ENCODE measurements at regions not wholly inside any gene's neighbourhood (a gene's known extent, or its start where the extent isn't known, plus 50 kb on each side); places are given as distances from the start of the nearest gene placed in this dataset.

DNA sequence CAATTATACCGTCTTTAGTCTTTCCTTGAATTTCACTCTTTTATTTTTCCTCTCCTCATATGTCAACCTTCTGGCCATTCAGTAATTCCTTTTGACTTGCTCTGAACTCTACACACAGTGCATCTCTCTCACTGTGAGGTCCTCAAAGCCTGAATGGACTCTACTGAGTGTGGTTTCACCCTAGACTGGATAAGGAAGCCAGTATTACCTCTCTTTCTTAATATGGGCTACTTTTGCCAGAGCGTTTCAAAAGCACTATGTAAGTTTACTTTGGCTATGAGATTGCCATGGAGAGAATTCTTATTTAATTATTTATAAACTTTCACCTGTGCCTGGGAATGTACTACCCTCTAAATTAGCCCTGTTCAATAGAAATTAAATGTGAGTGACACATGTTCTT is 343.5 kb upstream of the DDHD1 start:
- ChIA-PET CTCF (no interaction called here), POLR2A (no interaction called here)
- no peak for TF ChIP-seq ZNF384 (IDR thresholded peaks at IDR 0.05)
- no peak for TF ChIP-seq BHLHE40 (IDR thresholded peaks at IDR 0.05; ENCODE audit: borderline replicate concordance)
- TF ChIP-seq SUZ12 (IDR thresholded peaks at IDR 0.05), result no peak
- TF ChIP-seq TARDBP (IDR thresholded peaks at IDR 0.05), result no peak
- no peak for TF ChIP-seq FOXK2 (IDR thresholded peaks at IDR 0.05)
- TF ChIP-seq, protein P1, sequence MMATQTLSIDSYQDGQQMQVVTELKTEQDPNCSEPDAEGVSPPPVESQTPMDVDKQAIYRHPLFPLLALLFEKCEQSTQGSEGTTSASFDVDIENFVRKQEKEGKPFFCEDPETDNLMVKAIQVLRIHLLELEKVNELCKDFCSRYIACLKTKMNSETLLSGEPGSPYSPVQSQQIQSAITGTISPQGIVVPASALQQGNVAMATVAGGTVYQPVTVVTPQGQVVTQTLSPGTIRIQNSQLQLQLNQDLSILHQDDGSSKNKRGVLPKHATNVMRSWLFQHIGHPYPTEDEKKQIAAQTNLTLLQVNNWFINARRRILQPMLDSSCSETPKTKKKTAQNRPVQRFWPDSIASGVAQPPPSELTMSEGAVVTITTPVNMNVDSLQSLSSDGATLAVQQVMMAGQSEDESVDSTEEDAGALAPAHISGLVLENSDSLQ (IDR thresholded peaks at IDR 0.05), result no peak
- TF ChIP-seq L3MBTL2 (conservative IDR thresholded peaks at IDR 0.05), result no peak
- no peak for TF ChIP-seq ELF4 (IDR thresholded peaks at IDR 0.05)
- TF ChIP-seq NFRKB (IDR thresholded peaks at IDR 0.05), result no peak
- no peak for TF ChIP-seq SP1 (IDR thresholded peaks at IDR 0.05)
- no peak for TF ChIP-seq LEF1 (IDR thresholded peaks at IDR 0.05; ENCODE audit: borderline replicate concordance)
- no peak for TF ChIP-seq CTBP1 (IDR thresholded peaks at IDR 0.05; ENCODE audit: borderline replicate concordance)
- TF ChIP-seq FOXA1 (IDR thresholded peaks at IDR 0.05), result no peak
- TF ChIP-seq FOXM1 (IDR thresholded peaks at IDR 0.05; ENCODE audit: borderline replicate concordance), result no peak
- TF ChIP-seq HDGF (IDR thresholded peaks at IDR 0.05; ENCODE audit: borderline replicate concordance), result no peak
- DNase-seq (ENCODE audit: extremely low spot score), result no peak

DNA sequence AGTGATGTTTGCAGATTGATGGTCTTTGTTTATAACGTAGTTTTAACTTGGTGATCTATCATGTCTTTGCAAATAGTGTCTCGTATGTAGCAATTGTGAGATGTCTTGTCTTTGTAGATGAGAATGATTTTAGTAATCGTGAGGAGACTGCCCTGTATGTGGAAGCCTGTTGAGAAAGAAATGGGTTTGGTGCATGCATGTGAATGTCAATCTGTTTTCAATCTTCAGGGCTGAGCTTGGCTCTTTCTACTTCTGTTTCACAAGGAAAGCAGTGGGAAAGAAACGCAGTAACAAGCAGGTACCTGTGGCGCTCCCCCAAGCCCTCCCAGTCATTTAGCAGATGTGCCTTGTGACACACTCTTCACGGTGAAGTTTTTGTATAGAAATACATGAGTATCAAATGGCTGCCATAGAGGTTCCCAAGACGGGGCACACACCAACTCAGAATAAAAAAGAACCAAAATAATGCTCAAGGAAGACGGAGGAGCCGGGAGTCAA is 342.8 kb upstream of the DDHD1 start:
- no peak for DNase-seq (ENCODE audit: extremely low spot score)
- CTCF ChIA-PET, result no interaction called here
- POLR2A ChIA-PET, result no interaction called here
- TF ChIP-seq, protein P1 (IDR thresholded peaks at IDR 0.05), result no peak
- TF ChIP-seq ELF4 (IDR thresholded peaks at IDR 0.05), result no peak
- TF ChIP-seq ARNT (IDR thresholded peaks at IDR 0.05), result no peak
- no peak for TF ChIP-seq LEF1 (IDR thresholded peaks at IDR 0.05; ENCODE audit: borderline replicate concordance)
- TF ChIP-seq L3MBTL2 (conservative IDR thresholded peaks at IDR 0.05), result no peak
- no peak for TF ChIP-seq FOXA1 (IDR thresholded peaks at IDR 0.05)
- TF ChIP-seq NFRKB (IDR thresholded peaks at IDR 0.05), result no peak
- no peak for TF ChIP-seq CTBP1 (IDR thresholded peaks at IDR 0.05; ENCODE audit: borderline replicate concordance)
- TF ChIP-seq HDGF (IDR thresholded peaks at IDR 0.05; ENCODE audit: borderline replicate concordance), result no peak
- TF ChIP-seq BHLHE40 (IDR thresholded peaks at IDR 0.05; ENCODE audit: borderline replicate concordance), result no peak
- no peak for TF ChIP-seq FOXK2 (IDR thresholded peaks at IDR 0.05)
- TF ChIP-seq SP1 (IDR thresholded peaks at IDR 0.05), result no peak
- TF ChIP-seq ZNF384 (IDR thresholded peaks at IDR 0.05), result no peak
- no peak for TF ChIP-seq SUZ12 (IDR thresholded peaks at IDR 0.05)
- no peak for TF ChIP-seq FOXM1 (IDR thresholded peaks at IDR 0.05; ENCODE audit: borderline replicate concordance)
- no peak for TF ChIP-seq TARDBP (IDR thresholded peaks at IDR 0.05)

DNA sequence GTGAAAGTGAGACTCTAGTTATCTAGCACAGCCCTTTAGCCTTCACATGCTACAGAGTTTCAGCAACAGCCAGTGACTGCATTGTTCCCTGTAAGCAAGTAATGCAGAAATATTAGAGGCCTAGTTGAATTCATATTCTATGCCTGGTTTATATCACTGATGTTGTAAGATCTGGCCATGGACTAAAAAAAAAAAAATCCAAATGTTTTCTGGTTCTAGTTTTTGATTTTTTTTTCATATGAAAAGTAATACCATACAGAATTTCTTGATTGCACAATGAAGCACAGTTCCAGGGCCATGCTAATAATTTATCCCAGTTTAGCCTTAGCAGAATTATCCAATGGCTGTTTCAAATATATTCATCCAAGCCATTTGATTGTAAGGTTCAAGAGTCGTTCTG is 341.5 kb upstream of the DDHD1 start:
- DNase-seq (ENCODE audit: extremely low spot score), result no peak
- TF ChIP-seq ZNF384 (IDR thresholded peaks at IDR 0.05) (no peak), HDGF (IDR thresholded peaks at IDR 0.05; ENCODE audit: borderline replicate concordance) (no peak), TARDBP (IDR thresholded peaks at IDR 0.05) (no peak), L3MBTL2 (conservative IDR thresholded peaks at IDR 0.05) (no peak), CTBP1 (IDR thresholded peaks at IDR 0.05; ENCODE audit: borderline replicate concordance) (no peak), SUZ12 (IDR thresholded peaks at IDR 0.05) (no peak), FOXM1 (IDR thresholded peaks at IDR 0.05; ENCODE audit: borderline replicate concordance) (no peak)
- ChIA-PET POLR2A (no interaction called here), CTCF (no interaction called here)

DNA sequence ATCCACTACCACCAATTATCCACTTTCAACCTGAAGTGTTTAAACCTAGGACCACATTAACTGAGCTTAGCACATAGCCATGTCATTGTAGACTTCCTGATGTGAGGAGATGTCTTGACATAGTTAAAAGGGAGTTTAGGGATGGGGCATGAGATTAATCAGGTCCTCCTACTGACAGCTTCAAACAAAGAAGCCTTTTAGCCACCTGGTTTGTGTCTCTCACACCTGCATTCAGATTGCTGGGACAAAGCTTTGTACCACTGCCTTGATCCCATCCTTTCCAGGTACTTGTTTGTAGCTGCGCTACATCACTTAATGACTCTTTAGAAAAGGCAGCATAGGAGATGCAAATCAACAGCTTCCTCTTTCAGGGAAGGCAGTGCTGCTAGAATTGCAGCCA is 340.7 kb upstream of the DDHD1 start:
- no peak for TF ChIP-seq TARDBP (IDR thresholded peaks at IDR 0.05)
- TF ChIP-seq ELF4 (IDR thresholded peaks at IDR 0.05), result no peak
- TF ChIP-seq L3MBTL2 (conservative IDR thresholded peaks at IDR 0.05), result no peak
- no peak for TF ChIP-seq SUZ12 (IDR thresholded peaks at IDR 0.05)
- no peak for TF ChIP-seq HDGF (IDR thresholded peaks at IDR 0.05; ENCODE audit: borderline replicate concordance)
- TF ChIP-seq FOXK2 (IDR thresholded peaks at IDR 0.05), result no peak
- no peak for TF ChIP-seq LEF1 (IDR thresholded peaks at IDR 0.05; ENCODE audit: borderline replicate concordance)
- TF ChIP-seq FOXA1 (IDR thresholded peaks at IDR 0.05), result no peak
- no peak for TF ChIP-seq ZNF384 (IDR thresholded peaks at IDR 0.05)
- ChIA-PET POLR2A (no interaction called here), CTCF (interaction anchor here (0.6 kb wide), 1 partner anchor 31 kb away, joined by 3 read pairs; no protein-coding TSS in a partner anchor)
- no peak for DNase-seq (ENCODE audit: extremely low spot score)

DNA sequence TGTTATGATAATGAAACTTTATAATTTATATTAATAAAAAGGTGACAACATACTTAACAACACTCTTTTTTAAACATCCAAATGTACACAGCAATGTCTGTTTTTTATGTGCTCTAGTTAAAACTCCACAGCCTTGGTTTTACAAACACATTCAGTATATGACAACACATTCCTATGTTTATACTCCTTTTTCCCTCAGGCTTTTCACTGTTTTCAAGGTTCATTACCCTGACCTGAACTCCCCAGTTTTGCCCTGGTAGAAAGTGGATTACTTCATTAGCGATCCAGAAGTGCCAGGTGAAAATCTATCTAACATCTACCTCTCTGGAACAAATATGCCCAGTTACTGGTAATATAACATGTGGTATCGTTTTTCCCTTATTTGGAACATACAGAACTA is 340.2 kb upstream of the DDHD1 start:
- POLR2A ChIA-PET, result no interaction called here
- CTCF ChIA-PET, result interaction anchor here (0.6 kb wide), 1 partner anchor 32 kb away, joined by 3 read pairs; no protein-coding TSS in a partner anchor
- DNase-seq (ENCODE audit: extremely low spot score), result no peak
- TF ChIP-seq LEF1 (IDR thresholded peaks at IDR 0.05; ENCODE audit: borderline replicate concordance), result no peak
- no peak for TF ChIP-seq SP1 (IDR thresholded peaks at IDR 0.05)
- no peak for TF ChIP-seq TARDBP (IDR thresholded peaks at IDR 0.05)
- TF ChIP-seq ZNF384 (IDR thresholded peaks at IDR 0.05), result no peak
- no peak for TF ChIP-seq ARNT (IDR thresholded peaks at IDR 0.05)
- TF ChIP-seq, protein P1 (IDR thresholded peaks at IDR 0.05), result no peak
- no peak for TF ChIP-seq ELF4 (IDR thresholded peaks at IDR 0.05)
- TF ChIP-seq FOXA1 (IDR thresholded peaks at IDR 0.05), result no peak
- no peak for TF ChIP-seq FOXM1 (IDR thresholded peaks at IDR 0.05; ENCODE audit: borderline replicate concordance)
- no peak for TF ChIP-seq L3MBTL2 (conservative IDR thresholded peaks at IDR 0.05)
- no peak for TF ChIP-seq NFRKB (IDR thresholded peaks at IDR 0.05)

DNA sequence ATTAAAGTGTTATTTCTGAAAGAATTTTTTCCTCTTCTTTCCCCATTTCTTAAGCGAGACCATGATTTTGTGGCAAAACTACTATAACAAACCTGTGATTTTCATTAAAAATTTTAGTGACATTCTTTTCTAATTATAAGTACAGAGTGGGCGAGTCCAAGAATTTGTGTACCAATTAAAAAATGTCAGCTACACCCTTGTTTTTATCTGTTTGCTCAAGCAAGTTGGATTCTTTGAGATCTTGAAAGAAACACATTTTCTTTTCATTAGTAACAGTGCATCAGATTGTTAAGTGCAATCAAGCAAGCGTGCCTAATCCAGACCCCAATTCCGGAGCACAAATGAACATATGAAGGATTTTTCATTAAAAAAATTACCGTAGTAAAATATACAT is 338.8 kb upstream of the DDHD1 start:
- POLR2A ChIA-PET, result no interaction called here
- CTCF ChIA-PET, result no interaction called here
- no peak for TF ChIP-seq FOXK2 (IDR thresholded peaks at IDR 0.05)
- TF ChIP-seq CTBP1 (IDR thresholded peaks at IDR 0.05; ENCODE audit: borderline replicate concordance), result no peak
- no peak for TF ChIP-seq ELF4 (IDR thresholded peaks at IDR 0.05)
- no peak for TF ChIP-seq NFRKB (IDR thresholded peaks at IDR 0.05)
- TF ChIP-seq, protein P1 (IDR thresholded peaks at IDR 0.05), result no peak
- TF ChIP-seq BHLHE40 (IDR thresholded peaks at IDR 0.05; ENCODE audit: borderline replicate concordance), result no peak
- no peak for TF ChIP-seq SUZ12 (IDR thresholded peaks at IDR 0.05)
- TF ChIP-seq L3MBTL2 (conservative IDR thresholded peaks at IDR 0.05), result no peak
- no peak for DNase-seq (ENCODE audit: extremely low spot score)

Measured in HEK293T (cell line).